ENCODE measurements at regions not wholly inside any gene's neighbourhood (a gene's known extent, or its start where the extent isn't known, plus 50 kb on each side); places are given as distances from the start of the nearest gene placed in this dataset.

DNA sequence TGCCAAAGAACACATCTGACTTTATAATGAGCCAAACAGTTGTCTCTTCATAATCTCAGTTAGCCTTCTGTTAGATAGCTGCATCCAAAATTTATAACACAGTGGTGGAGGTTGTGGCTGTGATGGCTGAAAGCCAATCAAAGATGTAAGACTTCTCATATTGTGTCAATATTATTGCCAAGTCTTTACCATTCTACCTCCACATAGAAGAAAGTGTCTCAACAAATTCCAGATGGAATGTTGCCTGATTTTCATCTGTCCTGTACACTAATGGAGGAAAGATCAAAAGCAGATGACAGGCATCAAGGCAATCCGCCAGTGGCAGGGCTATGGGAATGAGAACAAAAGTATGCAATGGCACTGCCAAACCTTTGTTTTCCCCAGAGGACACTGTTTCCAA lies 813.1 kb upstream of the NOVA1 start:
- in situ Hi-C loops (cut with HindIII; ENCODE audit: low pct_unique_long_range_greater_than_20kb, low sequenced_read_pairs), result no loop called here
- DNase-seq (ENCODE audit: low read depth, low spot score), result no peak

DNA sequence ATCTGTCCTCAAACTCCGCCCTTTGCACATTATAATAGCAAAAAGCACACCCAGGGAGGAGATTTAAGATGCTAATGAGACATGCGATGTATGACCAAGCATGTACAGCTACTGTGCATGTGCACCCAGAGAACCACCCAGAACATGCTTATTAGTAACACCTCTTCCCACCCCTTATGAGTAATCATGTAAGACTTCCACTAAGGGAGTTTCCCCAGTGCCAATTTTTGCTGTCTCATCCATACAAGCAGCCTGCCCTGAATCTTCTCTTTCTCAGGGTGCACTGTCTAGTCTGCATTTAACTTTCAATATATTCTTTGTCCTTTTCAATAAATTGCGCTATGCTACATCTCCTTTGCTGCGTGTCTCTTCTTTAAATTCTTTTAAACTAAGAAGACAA lies 830.0 kb upstream of the NOVA1 start:
- in situ Hi-C loops (cut with HindIII; ENCODE audit: low pct_unique_long_range_greater_than_20kb, low sequenced_read_pairs), result no loop called here
- DNase-seq (ENCODE audit: low read depth, low spot score), result no peak

DNA sequence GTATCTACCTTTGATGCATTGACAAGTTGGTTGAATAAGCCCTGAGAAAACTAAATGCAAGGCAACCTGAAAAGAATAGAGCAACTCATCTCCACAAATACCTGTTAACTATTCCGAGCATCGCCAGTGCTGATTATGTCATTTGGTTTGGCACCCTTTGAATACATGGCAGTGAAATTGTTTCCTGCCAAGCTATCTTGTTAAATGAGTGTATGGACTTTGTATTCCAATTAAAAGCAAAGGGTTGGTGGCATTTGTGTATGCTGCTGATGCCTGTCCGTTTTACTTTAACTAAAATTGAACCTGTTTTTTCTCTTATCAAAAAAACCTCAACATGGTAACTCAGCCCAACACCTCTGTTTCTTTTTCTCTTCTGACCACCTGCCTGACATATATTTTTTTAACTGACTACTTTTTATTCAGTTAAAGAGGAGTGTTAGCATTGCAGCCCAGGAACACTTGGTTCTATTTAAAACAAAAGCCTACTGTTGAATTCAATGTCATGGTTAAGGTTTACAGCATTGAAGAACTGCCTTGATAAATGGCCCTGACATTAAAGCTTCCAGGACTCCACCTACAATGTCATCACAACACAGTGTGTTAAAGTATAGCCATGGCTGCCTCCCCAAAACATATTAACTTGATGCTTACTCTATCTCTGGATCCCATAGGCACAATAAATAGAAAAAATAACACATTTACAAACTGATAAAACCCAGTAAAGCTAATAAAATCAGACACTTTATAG lies 838.3 kb upstream of the NOVA1 start:
- DNase-seq (ENCODE audit: low read depth, low spot score), result peak; percentile 12
- in situ Hi-C loops (cut with HindIII; ENCODE audit: low pct_unique_long_range_greater_than_20kb, low sequenced_read_pairs), result no loop called here

DNA sequence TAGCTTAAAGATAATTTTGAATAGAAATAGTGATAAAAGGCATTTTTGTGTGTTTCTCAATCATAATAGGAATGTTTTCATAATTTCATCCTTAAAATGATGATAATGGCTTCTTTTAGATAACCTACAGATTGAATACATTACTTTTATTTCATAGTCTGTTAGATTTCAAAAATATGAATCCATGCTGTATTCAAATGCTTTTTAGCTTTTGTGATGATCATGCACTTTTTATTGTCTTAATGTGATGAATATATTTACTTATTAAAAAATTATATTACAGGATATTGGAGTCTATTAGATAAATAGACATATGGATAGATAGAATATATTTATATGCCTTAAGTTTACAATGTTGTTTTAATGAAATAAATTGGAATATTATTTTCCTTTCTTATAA lies 886.8 kb upstream of the NOVA1 start:
- in situ Hi-C loops (cut with HindIII; ENCODE audit: low pct_unique_long_range_greater_than_20kb, low sequenced_read_pairs), result no loop called here
- DNase-seq (ENCODE audit: low read depth, low spot score), result no peak

DNA sequence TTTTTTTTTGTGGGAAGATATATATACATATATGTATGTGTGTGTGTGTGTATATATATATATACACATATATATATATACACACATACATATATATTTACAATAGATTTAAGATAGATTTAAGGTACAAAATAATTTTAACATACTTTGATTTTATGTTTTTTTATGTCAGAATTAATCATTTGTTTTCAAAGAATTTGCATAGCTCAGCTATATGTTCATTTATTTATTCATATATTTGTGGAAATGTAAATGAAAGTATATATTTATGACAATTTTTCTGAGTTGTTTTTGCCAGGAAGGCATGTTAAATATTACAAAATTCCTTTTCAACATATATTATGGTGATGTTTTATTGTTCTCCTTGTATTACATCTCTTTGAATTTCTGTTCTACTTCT lies 887.4 kb upstream of the NOVA1 start:
- in situ Hi-C loops (cut with HindIII; ENCODE audit: low pct_unique_long_range_greater_than_20kb, low sequenced_read_pairs), result no loop called here
- DNase-seq (ENCODE audit: low read depth, low spot score), result no peak

DNA sequence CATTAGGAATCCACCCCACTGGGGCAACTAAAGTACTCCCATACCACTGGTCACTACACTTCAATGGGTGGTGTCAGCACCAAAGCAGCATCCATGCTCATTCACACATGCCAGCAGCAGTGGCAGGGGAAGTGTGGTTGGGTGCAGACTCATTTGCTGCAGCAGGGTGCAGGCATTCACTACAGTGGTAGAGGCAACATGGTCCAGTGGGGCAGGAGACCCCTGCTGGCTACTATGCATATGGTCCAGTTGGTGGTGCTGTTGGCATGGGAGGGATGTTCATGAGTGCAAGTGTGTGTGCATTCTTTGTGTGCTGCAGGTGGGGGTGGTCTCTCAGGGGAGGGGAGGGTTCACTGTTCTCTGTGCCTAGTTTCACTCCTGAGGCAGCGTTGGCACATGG lies 908.4 kb upstream of the NOVA1 start:
- peak; percentile 40 for DNase-seq (ENCODE audit: low read depth, low spot score)
- in situ Hi-C loops (cut with HindIII; ENCODE audit: low pct_unique_long_range_greater_than_20kb, low sequenced_read_pairs), result no loop called here

DNA sequence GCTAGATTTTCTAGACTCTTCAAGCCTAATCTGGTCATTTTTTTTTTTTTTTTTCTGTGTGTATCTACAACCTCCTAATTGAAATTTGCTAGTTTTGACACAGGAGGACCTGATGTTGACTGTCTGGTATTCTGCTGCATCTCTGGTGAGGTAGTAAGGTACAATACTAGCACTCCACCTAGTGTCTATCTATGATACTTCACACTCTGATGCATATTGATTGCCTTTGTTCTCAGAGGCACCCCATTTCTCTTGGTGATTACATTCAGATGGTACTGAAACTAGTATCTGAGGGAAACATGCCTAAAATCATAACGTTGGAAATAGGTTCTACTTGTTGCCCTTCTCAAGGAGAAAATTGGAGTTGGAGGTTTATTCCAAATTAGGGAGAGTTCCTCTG lies 930.5 kb upstream of the NOVA1 start:
- in situ Hi-C loops (cut with HindIII; ENCODE audit: low pct_unique_long_range_greater_than_20kb, low sequenced_read_pairs), result no loop called here
- DNase-seq (ENCODE audit: low read depth, low spot score), result peak; percentile 84

DNA sequence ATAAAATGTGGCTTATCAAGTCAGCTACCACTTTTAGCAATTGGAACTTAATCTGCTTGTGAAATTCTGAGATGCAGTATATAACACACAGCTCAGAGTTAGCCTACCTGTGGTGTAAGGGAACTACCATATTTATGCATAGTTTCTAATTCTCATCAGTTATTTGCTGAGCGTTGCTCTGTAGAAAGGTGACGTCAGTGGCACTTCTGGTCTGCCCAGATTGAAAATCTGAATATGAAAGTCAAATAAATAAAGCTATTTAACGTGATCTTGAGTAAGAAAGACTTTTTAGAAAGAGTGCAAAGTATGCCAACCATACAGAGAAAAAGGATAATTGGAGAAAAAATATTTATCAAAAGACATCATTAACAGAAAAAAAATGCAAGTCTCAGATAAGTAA lies 938.9 kb upstream of the NOVA1 start:
- DNase-seq (ENCODE audit: low read depth, low spot score), result no peak
- in situ Hi-C loops (cut with HindIII; ENCODE audit: low pct_unique_long_range_greater_than_20kb, low sequenced_read_pairs), result no loop called here

DNA sequence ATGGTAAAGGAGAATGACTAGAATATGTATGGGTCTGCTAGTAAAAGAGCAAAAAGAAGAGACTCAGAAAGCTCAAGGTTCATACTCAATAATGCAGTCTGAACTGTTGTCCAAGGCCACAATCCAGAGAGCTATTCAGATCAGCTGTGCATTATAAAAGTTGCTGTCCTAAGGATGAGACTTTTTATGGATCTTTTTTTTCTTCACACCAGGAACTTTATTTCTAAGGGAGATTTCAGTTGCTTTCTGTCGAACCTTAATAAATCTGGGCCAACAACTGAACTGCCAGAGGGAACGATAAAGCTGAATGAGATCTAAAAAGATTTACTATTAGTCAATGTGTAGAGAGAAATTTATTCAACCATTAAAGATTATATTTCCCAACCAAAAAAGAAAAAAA lies 948.3 kb upstream of the NOVA1 start:
- in situ Hi-C loops (cut with HindIII; ENCODE audit: low pct_unique_long_range_greater_than_20kb, low sequenced_read_pairs), result no loop called here
- DNase-seq (ENCODE audit: low read depth, low spot score), result no peak

DNA sequence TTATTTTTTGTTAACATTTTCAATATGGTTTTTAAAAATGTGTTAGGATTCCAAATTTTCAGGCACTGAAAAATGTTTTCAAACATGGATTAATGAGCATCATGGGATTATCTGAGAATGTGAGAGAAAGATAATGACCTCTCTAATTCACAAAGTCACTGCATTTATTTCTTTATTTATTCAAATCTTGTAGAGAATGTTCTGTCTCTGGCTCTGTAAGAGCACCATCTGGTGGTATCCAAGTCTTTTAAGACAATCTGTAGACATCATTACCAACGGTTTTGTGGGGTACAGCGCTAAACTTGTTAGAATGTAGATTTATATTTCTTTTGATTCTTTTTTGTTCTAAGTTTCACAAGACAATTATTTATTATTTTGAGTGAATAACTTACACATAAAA lies 956.0 kb upstream of the NOVA1 start:
- DNase-seq (ENCODE audit: low read depth, low spot score), result peak; percentile 57
- in situ Hi-C loops (cut with HindIII; ENCODE audit: low pct_unique_long_range_greater_than_20kb, low sequenced_read_pairs), result no loop called here

DNA sequence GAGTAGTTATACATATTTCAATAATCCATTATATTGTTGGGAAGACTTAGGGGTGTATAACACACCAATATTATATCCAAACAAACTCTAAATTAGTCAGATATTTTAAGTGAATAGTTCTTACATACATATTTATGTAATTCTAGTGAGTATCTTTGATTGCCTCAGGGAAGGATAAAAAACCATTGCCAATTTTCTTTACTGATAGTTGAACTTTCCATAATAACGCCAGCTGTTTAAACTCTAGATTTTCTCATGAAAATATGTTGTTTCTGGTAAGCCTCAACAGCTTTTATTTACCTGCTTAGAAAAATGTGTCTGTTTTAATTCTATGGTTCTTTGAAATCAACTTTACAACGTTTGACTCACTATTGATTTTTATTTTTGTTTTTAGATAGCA lies 959.6 kb upstream of the NOVA1 start:
- in situ Hi-C loops (cut with HindIII; ENCODE audit: low pct_unique_long_range_greater_than_20kb, low sequenced_read_pairs), result no loop called here
- DNase-seq (ENCODE audit: low read depth, low spot score), result no peak

DNA sequence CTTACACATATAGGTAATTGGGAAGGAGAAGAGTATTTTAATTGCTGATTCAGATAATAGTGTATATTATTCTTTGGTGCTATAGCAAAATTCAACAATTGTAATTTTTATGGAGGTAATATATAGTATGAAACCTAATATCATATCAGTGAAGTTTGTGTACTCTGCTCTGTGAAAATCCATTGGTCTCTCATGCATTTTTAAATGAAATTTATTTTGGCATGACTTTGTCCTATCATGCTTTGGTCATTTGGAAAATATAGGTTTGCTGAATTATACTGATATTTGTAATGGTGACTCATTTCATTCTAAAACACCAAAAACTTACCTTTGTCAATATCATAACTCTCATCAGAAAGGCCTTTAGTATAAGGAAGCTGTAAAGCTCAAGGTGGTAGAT lies 962.0 kb upstream of the NOVA1 start:
- no peak for DNase-seq (ENCODE audit: low read depth, low spot score)
- in situ Hi-C loops (cut with HindIII; ENCODE audit: low pct_unique_long_range_greater_than_20kb, low sequenced_read_pairs), result no loop called here

DNA sequence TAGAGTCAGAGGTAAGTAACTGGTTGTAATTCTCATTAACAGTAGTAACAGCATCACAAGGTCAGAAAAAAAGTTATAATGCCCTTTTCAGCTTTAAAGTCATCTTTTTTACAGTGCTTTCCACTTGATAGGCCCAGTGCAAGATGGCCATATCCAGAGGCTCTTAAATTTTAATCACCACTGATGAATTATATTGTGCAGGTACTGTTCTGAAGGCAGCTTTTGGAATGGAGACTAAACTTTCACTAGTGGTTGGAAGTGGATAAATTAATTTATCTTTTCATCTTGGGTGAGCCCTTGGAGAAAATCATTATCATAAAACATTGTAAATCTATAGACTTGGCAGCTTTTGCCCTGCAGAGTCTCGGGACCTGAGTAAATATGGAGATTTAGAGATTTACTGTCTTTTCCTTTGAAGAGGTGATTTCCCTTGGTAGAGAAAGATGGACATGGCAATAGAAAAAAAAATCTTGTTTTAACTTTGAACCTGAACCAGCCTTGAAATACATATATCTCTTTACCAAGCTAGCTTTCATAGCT lies 969.1 kb upstream of the NOVA1 start:
- DNase-seq (ENCODE audit: low read depth, low spot score), result no peak
- in situ Hi-C loops (cut with HindIII; ENCODE audit: low pct_unique_long_range_greater_than_20kb, low sequenced_read_pairs), result no loop called here

DNA sequence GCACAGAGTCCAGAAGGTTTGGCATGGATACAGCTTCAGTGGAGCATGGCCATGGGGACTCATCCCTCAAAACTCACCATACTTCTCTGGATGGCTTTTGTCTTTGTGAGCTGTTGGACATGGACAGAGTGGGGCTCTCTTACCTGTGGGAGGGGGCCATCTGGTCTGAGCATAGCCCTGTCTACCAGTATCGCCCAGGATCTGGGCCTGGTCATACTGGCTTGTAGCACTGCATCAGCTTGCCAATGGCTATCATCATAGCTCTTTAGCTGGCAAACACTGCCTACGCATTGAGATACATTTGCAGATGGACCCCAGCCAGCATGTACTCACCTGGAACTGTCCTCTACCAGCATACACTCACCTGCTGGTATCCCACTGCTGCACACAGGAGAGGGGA lies 975.2 kb upstream of the NOVA1 start:
- no peak for DNase-seq (ENCODE audit: low read depth, low spot score)
- in situ Hi-C loops (cut with HindIII; ENCODE audit: low pct_unique_long_range_greater_than_20kb, low sequenced_read_pairs), result no loop called here

DNA sequence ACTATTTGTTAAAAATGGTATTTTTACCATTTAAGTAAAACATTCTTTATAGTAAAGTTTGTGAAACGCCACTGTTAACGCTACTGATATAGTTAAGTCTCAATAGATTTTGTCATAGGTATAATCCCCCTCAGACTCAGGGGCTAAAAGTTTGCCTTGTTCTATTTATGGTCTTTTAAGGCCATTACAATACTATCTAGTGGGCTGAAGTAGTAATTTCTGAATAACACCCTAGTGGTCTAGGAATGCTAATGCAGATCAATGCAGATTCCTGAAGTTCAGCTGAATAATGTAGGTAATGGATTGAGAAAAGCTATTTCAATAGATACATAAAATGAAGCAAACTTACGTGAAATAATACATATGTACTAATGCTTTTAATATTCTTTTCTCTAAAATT lies 989.3 kb upstream of the NOVA1 start:
- peak; percentile 3 for DNase-seq (ENCODE audit: low read depth, low spot score)
- in situ Hi-C loops (cut with HindIII; ENCODE audit: low pct_unique_long_range_greater_than_20kb, low sequenced_read_pairs), result no loop called here

DNA sequence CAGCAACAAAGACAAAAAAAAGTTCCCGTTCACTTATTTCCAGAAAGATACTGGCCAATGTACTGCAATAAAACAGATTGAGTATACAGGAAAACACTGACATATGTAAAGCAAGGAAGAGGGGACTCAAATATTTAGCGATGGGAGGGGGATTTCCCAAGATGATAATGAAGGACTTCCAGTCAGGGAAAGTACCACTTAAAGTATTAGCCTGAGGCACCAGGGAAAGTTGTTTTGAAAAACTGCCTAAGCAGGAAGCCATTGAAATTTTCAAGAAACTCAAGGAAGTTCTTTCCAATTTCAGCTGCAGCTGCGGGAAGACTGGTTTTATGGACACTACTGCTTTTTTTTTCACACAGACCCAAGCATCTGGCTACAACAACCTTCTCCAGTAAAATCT lies 1007.4 kb upstream of the NOVA1 start:
- no peak for DNase-seq (ENCODE audit: low read depth, low spot score)

DNA sequence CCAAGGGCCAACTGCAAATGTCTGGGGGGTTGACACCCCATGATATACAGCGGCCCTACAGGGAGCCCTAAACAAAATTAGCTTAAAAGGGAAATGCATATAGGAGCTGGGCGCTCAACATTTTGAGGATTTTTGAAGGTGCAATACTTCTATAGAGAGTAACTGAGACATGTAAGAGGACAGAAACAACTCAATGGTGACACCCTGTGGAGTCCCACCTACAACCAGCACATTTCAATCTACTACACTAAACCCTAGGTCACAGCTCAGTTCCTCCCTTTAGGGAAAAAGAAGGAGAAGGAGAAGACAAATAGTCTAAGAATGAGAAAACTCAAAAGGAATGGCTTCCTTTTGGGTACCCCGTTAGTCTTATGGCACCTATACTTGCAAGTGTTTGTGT lies 1010.5 kb upstream of the NOVA1 start:
- peak; percentile 26 for DNase-seq (ENCODE audit: low read depth, low spot score)
- in situ Hi-C loops (cut with HindIII; ENCODE audit: low pct_unique_long_range_greater_than_20kb, low sequenced_read_pairs), result no loop called here

More for the DNA sequence above, 1007.4 kb upstream of the NOVA1 start:
- in situ Hi-C loops (cut with HindIII; ENCODE audit: low pct_unique_long_range_greater_than_20kb, low sequenced_read_pairs), result no loop called here

DNA sequence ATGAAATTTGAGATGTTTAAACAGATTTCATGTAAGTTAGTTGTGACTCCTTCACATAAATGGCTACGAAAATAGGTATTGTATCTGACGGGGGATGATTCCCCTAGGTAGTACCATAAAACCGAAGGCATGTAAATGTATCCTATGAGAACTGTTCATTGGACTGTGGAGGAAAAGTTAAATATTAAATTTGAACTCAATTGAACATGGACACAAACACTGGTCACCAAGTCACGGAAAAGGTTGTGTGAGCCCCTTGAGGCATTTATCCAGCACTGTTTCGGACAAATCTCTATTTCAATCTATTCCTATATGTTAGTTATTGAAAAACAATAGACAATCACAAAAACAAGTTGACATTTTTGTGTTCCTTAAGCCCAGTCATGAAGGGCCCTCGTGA lies 1014.3 kb upstream of the NOVA1 start:
- no peak for DNase-seq (ENCODE audit: low read depth, low spot score)
- in situ Hi-C loops (cut with HindIII; ENCODE audit: low pct_unique_long_range_greater_than_20kb, low sequenced_read_pairs), result no loop called here

DNA sequence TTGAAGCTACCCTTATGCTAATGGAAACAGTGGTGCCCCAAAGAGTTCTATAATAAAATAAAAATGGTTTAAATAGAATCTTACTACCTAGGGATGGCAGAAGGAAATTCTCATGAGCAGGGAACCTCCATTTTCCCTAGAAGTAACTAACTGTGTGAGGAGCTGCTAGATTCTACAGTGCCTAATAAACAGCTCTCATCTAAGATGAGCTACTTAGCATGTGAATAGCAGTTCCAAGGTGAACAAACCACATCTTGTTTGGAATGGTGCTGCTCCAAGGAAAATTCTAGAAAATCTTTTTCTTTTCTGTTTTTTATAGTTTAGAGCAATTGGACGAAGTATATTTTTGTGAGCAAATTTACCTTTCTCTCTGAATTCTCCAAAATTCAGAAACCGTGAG lies 1015.3 kb upstream of the NOVA1 start:
- no peak for DNase-seq (ENCODE audit: low read depth, low spot score)
- in situ Hi-C loops (cut with HindIII; ENCODE audit: low pct_unique_long_range_greater_than_20kb, low sequenced_read_pairs), result no loop called here

DNA sequence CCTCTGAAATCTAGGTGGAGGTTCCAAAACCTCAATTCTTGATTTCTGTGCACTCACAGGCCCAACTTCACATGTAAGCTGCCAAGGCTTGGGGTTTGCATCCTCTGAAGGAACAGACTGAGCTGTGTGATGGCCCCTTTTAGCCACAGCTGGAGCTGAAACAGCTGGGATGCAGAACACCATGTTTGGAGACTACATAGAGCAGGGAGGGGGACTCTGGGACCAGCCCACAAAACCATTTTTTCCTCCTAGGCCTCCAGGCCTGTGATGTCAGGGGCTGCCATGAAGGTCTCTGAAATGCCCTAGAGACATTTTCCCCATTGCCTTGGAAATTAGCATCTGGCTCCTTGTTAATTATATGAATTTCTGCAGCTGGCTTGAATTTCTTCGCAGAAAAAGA lies 1025.9 kb upstream of the NOVA1 start:
- DNase-seq (ENCODE audit: low read depth, low spot score), result no peak
- in situ Hi-C loops (cut with HindIII; ENCODE audit: low pct_unique_long_range_greater_than_20kb, low sequenced_read_pairs), result no loop called here

Measured in SK-MEL-5 (cell line).